Nucleus accumbens (tissue), 56 donors: ENCODE measurements at regions not wholly inside any gene's neighbourhood (a gene's known extent, or its start where the extent isn't known, plus 50 kb on each side); places are given as distances from the start of the nearest gene placed in this dataset.

ENCODE experiments used
- DNase-seq, 56 donors: peaks; one replicate each; lab custom pipeline; 2025; lab: John Stamatoyannopoulos, UW

DNA sequence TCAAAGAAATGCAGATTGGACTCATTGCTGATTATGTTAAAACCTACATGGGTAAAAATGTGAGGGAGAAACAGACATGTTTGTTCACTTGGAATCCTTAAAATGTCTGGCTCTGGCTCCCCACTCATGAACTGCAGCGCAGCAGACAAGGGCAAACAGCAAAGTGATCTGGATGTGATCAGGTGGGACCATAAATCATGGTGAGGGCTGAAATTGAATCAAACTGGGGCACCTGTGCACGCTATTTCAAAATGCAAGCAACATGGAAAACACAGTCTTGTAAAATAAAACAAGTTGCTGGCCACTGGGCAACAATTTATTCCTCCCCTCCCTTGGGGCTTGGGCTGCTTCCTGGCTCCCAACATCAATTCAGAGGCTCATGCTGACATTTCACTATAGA is 373.4 kb downstream of the SEC16B start:
- DNase-seq: no peak

DNA sequence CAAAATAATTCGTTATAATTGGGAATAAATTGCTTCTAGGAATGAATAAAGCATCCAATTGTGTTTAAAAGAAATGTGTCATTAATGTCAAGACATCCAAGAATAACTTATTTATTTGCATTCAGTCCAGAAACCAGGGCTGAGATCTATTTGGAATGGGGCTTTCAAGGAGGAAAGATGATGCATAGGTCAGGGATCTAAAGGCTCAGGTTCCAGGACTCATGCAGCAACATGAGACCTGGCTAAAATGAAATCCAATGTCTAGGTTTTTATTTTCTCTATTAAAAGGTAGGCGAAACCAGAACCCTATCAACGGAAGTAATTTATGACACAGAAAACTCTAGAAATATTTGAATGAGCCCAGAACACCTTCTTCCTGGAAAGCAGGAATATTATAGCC is 376.8 kb downstream of the SEC16B start:
- DNase-seq: no peak

DNA sequence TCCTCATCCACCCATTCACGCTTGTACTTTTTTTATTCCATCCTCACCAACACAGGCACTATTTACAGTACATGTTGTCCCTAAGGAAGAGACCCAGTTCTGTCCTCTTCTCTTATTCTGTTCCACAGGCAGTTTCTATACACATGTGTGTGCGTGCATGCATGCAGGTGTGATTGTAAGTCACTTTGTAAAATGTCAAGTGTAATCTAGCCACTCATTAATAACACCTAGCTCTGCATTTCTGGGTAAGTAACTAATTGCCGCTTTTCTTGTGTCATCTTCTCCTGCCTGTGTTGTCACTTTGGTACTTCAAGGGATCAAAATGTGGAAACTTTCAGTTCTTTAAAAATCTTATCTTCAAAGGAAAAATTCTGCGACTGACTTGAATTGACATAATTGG is 377.2 kb downstream of the SEC16B start:
- no peak for DNase-seq

DNA sequence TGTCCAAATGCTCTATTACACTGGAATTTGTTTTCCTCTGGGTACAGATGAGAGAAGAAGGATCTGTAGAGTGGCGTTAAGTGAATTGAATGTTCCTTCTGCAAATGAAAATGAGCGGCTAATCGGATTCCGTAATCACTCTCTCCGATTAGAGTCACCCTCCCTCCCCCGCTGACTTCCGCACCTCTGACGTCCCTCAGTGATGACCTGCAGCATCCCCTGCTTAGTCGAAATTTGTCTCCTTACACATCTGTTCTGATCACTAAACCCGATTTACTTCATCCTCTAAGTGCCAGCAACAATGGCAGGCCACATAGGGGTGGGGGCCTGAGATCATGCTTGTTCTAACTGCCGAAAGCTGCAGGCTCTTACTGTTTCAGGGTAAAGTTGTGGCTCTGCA is 378.7 kb downstream of the SEC16B start:
- DNase-seq: no peak

DNA sequence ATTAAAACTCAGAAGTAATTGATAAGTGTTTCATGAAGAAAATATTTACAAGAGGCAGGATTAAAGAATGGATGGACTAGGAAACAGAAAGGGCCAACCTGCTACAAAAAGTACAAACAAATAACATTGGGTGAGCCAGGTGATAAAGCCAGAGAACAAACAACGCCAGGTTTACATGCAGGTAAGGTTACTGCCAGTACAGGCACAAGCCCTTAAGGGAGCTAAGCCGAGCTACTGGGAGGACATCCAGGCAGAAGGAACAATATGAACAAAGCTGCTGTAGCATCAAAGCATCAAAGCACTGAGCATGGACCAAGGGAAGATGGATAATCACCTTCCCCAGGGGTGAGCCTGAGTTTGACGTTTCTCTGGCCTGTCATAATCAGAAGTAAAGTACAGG is 380.7 kb downstream of the SEC16B start:
- no peak for DNase-seq

DNA sequence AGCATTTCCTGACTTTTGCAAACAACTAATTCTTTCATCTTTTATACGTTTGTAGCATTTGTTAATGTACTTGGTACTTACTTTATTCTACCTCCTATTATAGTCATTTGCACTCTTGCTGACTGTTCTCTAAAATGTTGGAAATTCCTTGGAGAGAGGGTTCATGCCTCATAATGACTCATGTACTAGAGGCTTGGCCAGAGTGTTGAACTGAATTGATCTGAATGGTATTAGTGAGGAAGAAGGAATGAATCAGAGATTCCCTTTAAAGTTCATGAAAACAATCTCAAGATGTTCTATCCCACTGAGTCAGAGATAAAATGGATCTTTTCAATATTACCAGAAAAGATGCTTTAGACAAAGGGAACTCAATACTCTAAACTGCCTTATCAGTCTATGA is 383.4 kb downstream of the SEC16B start:
- no peak for DNase-seq

DNA sequence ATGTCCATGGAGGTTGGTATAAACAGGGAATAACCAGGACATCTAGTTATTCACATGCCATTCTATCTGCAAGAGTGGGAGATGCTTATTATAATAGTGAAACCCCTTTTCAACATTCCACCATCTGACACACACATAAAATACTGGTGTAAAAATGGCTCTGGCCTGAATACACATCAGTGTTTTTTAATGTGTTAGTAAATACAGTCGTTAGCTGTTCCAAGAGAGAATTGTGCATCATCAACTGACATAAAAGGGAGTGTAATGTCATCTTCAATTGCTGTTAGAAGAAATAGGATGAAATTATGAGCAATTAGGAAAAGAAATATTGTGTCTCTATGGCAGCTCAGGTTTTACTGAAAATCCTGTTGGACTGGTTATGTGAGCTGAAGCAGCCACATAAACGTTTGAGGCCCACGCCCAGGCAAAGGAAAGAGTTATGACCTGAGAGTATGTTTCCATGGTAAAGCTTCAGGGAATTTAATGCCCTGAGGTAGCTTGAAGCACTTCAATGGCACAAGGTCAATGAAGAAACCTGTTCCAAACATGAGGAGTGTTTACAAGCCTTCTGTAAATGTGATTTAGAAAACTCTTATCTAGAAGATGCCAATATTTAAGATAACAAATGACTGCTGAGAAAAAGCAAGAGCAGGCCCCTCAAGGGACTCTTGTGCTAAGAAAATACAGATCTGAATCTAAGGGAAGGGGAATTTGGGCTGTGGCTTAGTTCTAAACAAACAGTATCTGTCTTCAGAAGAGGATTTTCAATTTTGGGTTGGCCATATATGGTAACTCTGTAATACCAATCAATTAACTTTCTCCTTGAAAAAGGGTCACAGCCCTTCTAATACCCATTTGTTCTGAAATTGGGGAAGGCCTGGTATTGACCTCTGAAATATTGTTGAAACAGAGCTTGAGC is 384.3 kb downstream of the SEC16B start:
- no peak for DNase-seq

DNA sequence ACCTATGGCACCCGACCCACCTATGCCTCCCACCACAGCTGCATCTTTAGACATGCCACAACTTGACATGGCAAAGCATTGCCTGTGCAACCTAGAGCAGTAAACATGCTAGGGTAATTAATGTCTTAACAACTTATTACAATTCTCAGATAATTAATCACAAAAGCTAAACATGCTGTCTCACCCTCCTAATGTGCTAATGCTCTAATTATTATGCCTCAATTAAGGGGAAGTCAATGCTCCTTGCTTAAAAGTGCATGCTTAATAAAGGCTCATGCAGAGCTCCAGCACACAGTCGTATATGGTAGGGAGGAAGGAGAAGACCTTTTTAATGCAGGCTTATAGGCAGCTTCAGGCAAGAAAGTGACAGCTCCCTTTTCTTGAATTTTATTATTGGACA is 396.0 kb downstream of the SEC16B start:
- DNase-seq: no peak

DNA sequence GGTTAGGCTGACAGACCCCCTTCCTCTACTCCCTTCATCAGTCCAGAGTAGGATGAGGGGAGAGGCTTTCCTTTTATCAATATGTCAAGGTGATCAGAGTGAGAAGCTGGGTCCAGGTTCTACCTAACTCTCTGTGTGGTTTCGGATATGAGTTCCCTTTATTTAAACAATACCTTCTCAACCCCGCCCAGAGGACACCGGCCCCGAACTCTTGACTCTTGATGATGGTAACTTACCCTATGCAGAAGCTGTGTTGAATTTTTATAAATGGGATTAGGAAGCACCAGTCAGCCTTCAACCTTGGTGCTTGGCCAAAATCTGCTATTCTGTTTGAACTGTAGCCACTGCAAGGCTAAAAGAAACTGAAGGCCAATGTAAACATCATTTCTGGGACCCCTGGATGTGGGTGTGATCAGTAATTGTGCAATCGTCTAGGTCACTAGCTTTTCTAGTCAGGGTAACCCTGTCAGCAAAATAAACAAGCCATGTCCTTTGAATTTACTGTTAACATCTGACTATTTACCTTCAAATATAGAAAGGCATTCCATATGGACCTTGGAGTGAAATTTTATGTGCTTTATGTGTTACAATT is 398.3 kb downstream of the SEC16B start:
- DNase-seq: no peak

DNA sequence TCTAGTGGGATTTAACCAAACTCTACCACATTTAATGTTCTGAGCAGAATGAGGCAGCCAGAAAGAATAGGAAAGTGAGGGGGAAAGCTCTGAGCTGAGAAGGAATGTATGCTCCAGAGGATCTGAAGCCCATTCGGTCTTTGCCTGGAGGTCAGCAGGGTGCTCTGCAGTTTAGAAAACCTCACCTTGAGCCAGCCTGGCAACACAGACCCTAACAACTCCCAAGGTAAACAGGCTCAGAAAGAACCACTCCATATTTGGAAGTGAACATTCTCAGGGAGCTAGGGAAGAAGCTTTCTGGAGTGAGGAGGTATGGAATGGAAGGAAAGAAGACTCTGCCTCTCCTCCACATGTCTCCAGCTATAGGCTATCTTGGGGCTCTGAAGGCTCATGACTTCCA is 398.8 kb downstream of the SEC16B start:
- DNase-seq: no peak

DNA sequence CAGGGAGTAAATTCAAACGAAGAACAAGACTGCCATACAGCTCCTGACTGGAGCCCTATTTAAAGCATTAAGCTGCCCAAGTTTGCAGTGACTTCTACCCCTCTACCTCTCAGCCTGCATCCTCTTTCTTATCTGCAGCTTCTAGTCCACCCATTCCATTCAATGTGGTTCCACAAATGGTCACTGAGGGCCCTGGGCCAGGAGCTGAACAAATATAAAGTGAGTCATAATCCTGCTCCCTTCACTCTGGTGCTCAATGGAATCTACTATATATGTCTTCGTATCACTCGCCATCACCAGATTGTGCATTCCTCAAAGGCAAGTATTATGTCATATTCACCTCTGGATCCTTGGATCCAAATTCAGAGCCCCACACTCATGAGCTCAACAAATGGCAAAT is 398.7 kb downstream of the BRINP2 start:
- DNase-seq: no peak

DNA sequence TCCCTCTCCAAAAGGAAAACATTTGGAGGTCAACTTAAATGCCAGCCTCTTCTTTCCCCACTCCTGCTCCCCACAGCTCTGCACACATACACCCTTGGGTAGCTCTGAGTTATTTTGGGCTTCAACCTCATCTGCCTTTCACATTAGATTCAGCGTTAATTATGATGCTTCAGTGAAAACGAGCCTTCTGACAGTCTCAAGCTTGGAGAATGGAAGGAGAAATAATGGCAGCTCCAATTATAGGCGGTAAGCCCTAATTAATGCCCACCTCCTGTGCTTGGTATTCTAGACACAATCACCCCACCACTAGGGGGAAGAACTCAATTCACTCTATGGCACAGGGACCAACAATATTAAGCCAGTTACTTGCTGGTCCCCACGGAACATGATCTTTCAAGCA is 397.9 kb downstream of the BRINP2 start:
- DNase-seq: no peak

DNA sequence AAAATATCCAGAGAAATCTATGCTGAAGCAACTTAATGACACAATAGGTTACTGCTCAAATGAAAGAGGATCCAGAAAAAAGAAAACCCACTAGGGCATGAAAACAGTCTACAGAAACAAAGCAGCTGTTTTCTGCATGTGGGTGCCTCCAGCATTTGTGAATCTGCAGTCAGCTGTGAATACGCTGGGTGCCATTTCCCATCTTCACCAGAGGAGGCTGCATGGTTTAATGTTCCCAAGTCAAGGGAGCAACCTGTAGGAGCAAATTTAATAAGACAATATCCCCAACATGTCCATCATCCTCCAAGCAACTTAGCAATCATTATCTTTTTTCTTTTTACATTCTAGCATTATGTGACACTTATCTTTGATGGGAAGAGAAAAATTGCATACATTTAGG is 396.6 kb downstream of the BRINP2 start:
- DNase-seq: no peak

DNA sequence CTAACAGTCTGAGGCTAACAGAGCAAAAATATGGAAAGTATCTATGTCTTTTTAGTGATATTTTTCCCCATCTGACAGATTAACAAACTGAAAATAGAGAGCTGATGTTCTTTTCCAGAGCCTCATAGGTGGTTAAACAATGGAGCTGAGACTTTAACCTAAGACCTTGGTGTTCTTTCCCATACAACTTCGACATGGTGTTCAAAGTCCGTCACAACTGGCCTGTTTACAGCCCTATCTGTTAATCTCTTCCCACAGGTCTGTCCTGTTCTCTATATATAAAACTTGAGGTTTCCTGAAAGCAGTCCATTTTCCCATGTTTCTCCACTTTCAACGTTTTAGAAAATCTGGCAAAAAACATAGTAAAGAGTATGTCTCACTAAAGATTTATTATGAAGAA is 395.7 kb downstream of the BRINP2 start:
- no peak for DNase-seq

DNA sequence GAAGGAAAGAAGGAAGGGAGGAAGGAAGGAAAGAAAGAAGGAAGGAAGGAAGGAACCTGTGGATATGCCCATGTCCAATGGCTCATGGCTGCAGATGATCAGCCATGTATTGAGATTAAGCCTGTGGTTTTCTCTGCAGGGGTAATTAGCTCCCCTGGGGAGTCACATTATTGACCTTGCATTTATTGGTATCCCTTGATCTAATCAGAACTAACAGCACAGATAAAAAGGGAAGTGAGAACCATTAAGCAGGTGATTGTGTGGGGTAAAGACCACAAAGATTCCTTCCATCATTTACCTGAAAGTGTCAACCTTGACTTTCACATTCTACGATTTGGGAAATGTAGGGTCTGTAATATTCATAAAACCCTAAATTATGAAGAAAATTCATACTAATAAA is 390.7 kb downstream of the BRINP2 start:
- no peak for DNase-seq

DNA sequence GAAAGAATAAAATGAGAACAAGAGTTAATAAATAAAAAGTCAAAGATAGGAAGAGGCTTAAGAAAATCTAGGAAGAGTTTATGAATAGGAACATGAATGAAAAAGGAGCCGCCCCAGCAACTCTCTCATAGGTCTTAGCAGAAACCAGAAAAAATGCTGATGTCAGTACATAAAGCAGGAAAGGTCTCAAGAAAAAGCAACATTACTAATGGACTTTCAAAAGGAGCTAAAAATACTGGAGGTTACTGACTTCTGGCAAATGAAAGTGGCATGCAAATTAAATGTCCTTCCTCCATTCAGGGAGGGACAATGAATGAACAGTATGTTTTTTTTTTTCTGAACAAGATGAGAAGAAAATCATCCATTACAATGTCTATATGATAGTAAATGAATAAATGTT is 387.6 kb downstream of the BRINP2 start:
- no peak for DNase-seq

DNA sequence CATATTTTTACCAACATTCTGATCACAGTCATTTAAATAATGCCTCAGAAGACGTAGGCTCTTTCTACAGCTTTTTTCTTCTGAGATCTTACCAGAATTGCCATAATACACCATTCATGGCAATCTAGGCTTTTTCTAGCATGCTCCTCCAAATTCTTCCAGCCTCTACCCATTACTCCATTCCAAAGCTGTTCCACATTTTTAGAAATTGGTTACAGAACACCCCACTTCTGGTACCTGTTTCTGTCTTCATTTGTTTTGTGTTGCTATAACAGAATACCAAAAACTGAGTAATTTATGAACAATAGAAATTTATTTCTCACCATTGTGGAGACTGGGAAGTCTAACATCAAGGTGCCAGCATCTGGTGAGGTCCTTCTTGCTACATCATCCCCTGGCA is 385.4 kb downstream of the BRINP2 start:
- DNase-seq: no peak

DNA sequence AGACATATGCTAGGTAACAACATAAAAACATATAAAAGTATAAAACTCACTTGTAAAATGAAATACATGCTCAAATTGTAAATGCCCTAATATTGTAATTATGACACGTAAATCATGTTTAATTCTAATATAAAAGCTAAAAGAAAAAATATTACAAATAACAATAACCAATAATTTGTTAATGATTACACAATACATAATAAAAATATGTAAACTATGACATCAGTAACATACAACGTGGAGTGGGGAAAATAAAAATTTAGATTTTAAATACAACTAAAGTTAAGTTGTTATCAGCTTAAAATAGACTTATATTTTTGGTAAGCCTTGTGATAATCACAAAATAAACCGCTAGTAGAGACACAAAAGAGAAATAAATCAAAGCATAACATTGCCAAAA is 376.4 kb downstream of the BRINP2 start:
- no peak for DNase-seq

DNA sequence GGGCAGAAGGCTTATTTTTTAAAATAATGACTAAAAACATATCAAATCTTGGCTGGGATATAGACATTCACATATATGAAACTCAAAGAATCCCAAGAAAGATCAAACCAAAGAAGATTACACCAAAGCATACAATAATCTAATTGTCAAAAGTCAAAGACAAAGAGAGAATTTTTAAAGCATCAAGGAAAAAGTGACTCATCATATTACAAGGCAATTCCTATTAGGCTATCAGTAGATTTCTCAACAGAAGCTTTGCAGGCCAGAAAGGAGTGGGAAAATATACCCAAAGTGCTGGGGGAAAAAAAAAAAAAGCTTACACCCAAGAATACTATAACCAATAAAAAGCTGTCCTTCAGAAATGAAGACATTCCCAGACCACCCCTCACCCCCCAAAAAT is 375.6 kb downstream of the BRINP2 start:
- DNase-seq: no peak

DNA sequence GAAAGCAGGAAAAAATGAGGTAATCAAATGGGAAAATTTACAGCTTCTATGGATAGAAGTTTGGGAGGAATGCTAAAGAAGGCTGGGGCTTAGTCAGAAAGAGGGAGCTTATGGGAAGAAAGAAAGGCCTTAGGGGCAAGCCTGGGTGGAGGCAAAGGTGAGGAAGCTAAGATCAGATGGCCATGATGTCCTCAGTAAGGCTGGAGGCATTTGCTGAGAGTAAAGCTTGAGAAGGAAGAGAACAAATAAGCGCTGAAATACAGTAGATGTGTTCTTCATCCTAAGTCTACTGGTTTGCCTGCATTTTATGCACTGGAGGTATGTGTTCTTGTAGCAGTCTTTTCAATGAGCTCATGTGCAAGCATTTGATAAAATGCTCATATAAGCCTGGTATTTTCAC is 355.4 kb downstream of the BRINP2 start:
- DNase-seq: no peak

DNA sequence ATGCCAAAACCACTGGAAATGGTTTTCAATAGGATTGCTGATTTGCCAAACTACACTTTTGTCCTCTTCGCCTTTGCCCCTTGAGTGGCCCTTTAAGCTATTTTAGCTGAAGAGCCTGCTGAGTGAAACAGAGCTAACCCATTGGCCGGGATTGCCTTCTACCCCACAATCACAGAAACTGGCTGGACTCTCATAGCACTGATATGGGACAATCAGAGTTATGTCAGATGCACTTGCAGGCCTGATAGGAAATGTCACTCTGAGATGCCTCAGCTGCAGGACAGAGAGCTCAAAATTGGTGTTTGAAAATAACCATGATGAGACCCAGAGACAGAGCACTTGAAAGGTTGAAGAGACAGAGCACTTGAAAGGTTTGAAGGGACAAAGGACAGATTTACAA is 354.4 kb downstream of the BRINP2 start:
- no peak for DNase-seq

DNA sequence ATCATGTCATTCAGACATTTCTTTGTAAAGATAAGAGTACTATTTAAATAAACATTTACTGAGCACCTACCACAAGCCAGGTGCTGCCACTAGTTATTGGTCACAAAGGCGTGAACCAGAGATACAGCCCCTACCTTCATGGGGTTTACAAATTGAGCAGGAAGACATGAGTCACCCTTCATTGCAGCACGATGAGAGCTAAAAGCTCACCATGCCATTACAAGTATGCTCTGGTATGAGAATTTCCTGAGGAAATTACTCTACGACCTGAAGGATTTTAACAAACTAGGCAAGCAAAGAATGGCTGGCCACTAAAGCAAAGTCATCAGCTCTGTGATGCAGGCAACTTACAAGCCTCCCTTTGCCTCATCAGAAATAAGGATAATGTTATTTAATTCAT is 346.8 kb downstream of the BRINP2 start:
- no peak for DNase-seq
